Upper lobe of right lung (tissue), 1 donor: ENCODE measurements at regions not wholly inside any gene's neighbourhood (a gene's known extent, or its start where the extent isn't known, plus 50 kb on each side); places are given as distances from the start of the nearest gene placed in this dataset.

Source experiments
- ATAC-seq: fragments of 200-7000 bp; cut with Tn5 transposase; one replicate; pipeline ENCODE4 v1.9.1; 2020; ENCODE audit warnings: mild to moderate bottlenecking, moderate library complexity
- DNase-seq: peaks from one replicate; pipeline ENCODE4 v3.0.0-alpha.2; 2020
- H3K27ac ChIP-seq: fragments of 200-600 bp; one replicate; pipeline ENCODE4 v1.8.0; 2022
- H3K27me3 ChIP-seq: fragments of 200-600 bp; one replicate; pipeline ENCODE4 v1.8.0; 2022; ENCODE audit warnings: mild to moderate bottlenecking
- H3K36me3 ChIP-seq: fragments of 200-600 bp; one replicate; pipeline ENCODE4 v1.8.0; 2022
- H3K4me1 ChIP-seq: fragments of 200-600 bp; one replicate; pipeline ENCODE4 v1.8.0; 2022
- H3K4me3 ChIP-seq: fragments of 200-600 bp; one replicate; pipeline ENCODE4 v1.8.0; 2022; ENCODE audit warnings: mild to moderate bottlenecking
- H3K9me3 ChIP-seq: fragments of 200-600 bp; one replicate; pipeline ENCODE4 v1.8.0; 2022
- intact Hi-C: fragments of 100-400 bp; cut with DNase I; formaldehyde crosslinking; loops from one replicate; pipeline ENCODE4 v1.11.0; 2022
- TF ChIP-seq, protein P1 (sequence below): fragments of 200-600 bp; IDR thresholded peaks from one replicate; pipeline ENCODE4 v1.8.0; 2022; ENCODE audit warnings: antibody characterized with exemption
- donor health status: DM: no; HTN: yes; CAD: no; lungs with severe emphysema.

DNA sequence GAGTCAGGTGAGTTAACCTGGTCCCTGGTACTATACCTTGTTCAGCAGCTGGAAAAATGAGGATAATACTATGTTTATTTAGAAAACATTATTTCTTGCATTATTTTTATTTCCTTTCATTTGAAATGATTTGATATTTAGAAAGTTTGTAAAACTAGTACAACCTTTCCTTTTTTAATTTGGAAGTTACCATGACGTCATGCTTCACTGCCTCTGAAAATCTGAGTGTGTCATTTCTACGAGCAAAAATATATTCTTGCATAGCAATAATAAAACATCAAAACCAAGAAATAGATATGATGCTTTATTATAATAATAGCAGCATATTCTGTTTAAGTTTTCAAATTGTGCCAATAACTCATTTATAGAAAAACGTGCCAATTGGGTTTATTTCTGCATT is 1445.0 kb upstream of the RAG2 start:
- Histone ChIP-seq H3K4me3 (no peak overlapping the region), H3K27ac (no peak overlapping the region), H3K4me1 (no peaks in the 10 kb centered on the region), H3K27me3 (no peaks in the 10 kb centered on the region), H3K36me3 (no peaks in the 10 kb centered on the region), H3K9me3 (no peaks in the 10 kb centered on the region)
- ATAC-seq (no peak), DNase-seq (no peak)
- intact Hi-C loops: no loop called here
- TF ChIP-seq, protein P1, sequence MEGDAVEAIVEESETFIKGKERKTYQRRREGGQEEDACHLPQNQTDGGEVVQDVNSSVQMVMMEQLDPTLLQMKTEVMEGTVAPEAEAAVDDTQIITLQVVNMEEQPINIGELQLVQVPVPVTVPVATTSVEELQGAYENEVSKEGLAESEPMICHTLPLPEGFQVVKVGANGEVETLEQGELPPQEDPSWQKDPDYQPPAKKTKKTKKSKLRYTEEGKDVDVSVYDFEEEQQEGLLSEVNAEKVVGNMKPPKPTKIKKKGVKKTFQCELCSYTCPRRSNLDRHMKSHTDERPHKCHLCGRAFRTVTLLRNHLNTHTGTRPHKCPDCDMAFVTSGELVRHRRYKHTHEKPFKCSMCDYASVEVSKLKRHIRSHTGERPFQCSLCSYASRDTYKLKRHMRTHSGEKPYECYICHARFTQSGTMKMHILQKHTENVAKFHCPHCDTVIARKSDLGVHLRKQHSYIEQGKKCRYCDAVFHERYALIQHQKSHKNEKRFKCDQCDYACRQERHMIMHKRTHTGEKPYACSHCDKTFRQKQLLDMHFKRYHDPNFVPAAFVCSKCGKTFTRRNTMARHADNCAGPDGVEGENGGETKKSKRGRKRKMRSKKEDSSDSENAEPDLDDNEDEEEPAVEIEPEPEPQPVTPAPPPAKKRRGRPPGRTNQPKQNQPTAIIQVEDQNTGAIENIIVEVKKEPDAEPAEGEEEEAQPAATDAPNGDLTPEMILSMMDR: no peak

DNA sequence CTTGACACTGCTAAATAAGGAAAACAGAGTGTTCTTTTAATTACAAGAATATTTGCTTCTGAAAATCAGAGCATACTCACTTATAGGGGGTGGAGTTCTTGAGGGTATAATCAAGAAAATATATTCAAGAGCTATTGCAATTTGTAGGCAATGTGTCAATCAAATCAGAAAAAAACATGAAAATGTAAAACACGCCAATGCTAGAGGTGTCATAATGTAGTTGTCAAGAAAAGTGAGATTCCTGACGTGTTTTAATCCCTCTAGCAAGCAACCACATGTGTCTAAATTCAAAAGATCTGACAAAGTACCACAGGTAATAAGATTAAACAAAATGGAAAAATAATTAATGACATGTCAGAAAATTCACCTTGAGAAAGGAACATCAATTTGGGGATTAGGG is 1440.7 kb upstream of the RAG2 start:
- no peaks in the 10 kb centered on the region for H3K4me1 ChIP-seq
- no peak overlapping the region for H3K27ac ChIP-seq
- no peaks in the 10 kb centered on the region for H3K27me3 ChIP-seq
- no peaks in the 10 kb centered on the region for H3K9me3 ChIP-seq
- no peak for DNase-seq
- H3K36me3 ChIP-seq: no peaks in the 10 kb centered on the region
- TF ChIP-seq, protein P1: no peak
- intact Hi-C loops: no loop called here
- H3K4me3 ChIP-seq: no peak overlapping the region
- no peak for ATAC-seq

GRCh38 chr11:38019072-38019775 is 1421.2 kb upstream of the RAG2 start:
- ATAC-seq: peak; percentile 50
- TF ChIP-seq, protein P1: no peak
- no peaks in the 10 kb centered on the region for H3K27me3 ChIP-seq

DNA sequence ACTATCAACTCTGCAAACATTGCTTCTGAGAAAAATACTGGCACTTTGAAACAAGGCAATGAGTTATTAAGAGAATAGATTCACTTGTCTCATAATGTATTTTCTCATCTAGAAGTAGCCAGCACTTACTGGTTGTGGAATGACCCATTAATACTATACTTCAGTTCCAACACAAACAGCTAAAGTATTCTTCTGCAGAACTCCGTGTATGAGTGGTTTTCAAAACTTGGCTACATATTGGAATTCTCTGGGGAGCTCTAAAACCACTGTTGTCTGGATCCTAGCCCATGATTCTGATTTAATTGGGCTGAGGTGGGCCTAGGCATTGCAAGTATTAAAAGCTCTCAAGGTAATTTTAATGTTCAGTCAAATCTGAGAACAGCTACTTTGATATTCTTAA is 1416.4 kb upstream of the RAG2 start:
- Histone ChIP-seq H3K4me3 (no peak overlapping the region), H3K27ac (no peak overlapping the region), H3K36me3 (no peaks in the 10 kb centered on the region), H3K27me3 (no peaks in the 10 kb centered on the region), H3K4me1 (no peaks in the 10 kb centered on the region), H3K9me3 (no peaks in the 10 kb centered on the region)
- TF ChIP-seq, protein P1: no peak
- DNase-seq (no peak), ATAC-seq (peak; percentile 93)
- intact Hi-C loops: no loop called here

More at GRCh38 chr11:38019072-38019775, 1421.2 kb upstream of the RAG2 start:
- H3K27ac ChIP-seq: no peak overlapping the region
- H3K9me3 ChIP-seq: peaks cover 6% of the 10 kb centered on the region
- intact Hi-C loops: no loop called here
- no peaks in the 10 kb centered on the region for H3K36me3 ChIP-seq
- no peaks in the 10 kb centered on the region for H3K4me1 ChIP-seq
- DNase-seq: no peak
- no peak overlapping the region for H3K4me3 ChIP-seq

DNA sequence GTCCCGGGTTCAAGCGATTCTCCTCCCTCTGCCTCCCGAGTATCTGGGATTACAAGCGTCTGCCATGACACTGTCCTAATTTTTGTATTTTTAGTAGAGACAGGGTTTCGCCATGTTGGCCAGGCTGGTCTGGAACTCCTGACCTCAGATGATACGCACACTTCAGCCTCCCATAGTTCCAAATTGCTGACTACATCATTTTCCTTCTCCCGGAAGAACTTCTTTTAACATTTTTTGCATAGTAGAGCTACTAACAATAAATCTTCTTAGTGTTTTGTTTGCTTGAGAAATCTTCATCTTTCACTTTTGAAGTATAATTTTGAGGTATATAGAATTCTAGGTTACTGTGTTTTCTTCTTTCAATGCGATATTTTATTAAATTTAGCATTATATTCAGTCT is 1415.1 kb upstream of the RAG2 start:
- H3K4me3 ChIP-seq: no peak overlapping the region
- H3K4me1 ChIP-seq: no peaks in the 10 kb centered on the region
- DNase-seq (no peak), ATAC-seq (no peak)
- H3K9me3 ChIP-seq: no peaks in the 10 kb centered on the region
- intact Hi-C loops: no loop called here
- H3K27me3 ChIP-seq: no peaks in the 10 kb centered on the region
- H3K27ac ChIP-seq: no peak overlapping the region
- TF ChIP-seq, protein P1: no peak
- no peaks in the 10 kb centered on the region for H3K36me3 ChIP-seq

DNA sequence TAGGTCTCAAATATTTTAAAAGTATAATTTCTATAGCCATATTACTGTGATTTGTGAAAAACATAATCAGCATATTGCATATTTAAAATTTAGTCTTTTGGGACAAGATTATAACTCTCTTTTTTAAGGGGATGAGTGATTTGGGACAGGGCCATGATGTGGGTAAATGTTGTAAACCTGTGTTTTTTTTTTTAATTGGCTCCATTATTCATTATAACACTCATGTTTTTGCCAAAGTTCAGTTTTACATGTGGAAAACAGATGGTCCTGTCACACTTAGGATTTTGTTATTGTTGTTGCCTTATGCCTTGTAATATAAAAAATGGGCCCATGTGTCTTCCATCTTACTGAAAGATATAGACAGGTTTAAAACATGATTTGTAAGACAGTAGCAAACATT is 1413.5 kb upstream of the RAG2 start:
- H3K27me3 ChIP-seq: no peaks in the 10 kb centered on the region
- H3K4me3 ChIP-seq: no peak overlapping the region
- no peaks in the 10 kb centered on the region for H3K4me1 ChIP-seq
- ATAC-seq: no peak
- H3K27ac ChIP-seq: no peak overlapping the region
- H3K36me3 ChIP-seq: no peaks in the 10 kb centered on the region
- no peak for DNase-seq
- intact Hi-C loops: no loop called here
- TF ChIP-seq, protein P1: no peak
- H3K9me3 ChIP-seq: no peaks in the 10 kb centered on the region
